ENCODE measurements at regions not wholly inside any gene's neighbourhood (a gene's known extent, or its start where the extent isn't known, plus 50 kb on each side); places are given as distances from the start of the nearest gene placed in this dataset.

- H3K36me3 ChIP-seq = no peaks in the 10 kb centered on the region
- H3K9me3 ChIP-seq = no peaks in the 10 kb centered on the region
- no peaks in the 10 kb centered on the region for H3K27me3 ChIP-seq
- no peak for DNase-seq
- no peak overlapping the region for H3K4me3 ChIP-seq
- TF ChIP-seq EP300 (IDR thresholded peaks at IDR 0.05) (no peak), POLR2A (IDR thresholded peaks at IDR 0.05) (no peak), CTCF (IDR thresholded peaks at IDR 0.05) (no peak), POLR2AphosphoS5 (IDR thresholded peaks at IDR 0.05) (no peak)
- 58 to 83% (median 82%) methylated on average over 2 of the region's 2 CpGs for WGBS, 5 donors
- intact Hi-C loops (cut with DNase I; ENCODE audit: low total_unique reads) = no loop called here
- H3K4me1 ChIP-seq = peaks cover 21 to 37% (median 28%) of the 10 kb centered on the region in 4 donors
- no peak overlapping the region for H3K27ac ChIP-seq
Observed at GRCh38 chr6:37099442-37099841, 70.5 kb upstream of the PIM1 start.

- intact Hi-C loops (cut with DNase I; ENCODE audit: low total_unique reads) = no loop called here
- H3K27me3 ChIP-seq = no peaks in the 10 kb centered on the region
- H3K27ac ChIP-seq = peak overlapping the region in 1 of 5 donors; percentile 93
- H3K9me3 ChIP-seq = no peaks in the 10 kb centered on the region
- no peak for DNase-seq
- WGBS, 5 donors = 88 to 94% (median 91%) methylated on average over 6 of the region's 6 CpGs
- H3K36me3 ChIP-seq = no peaks in the 10 kb centered on the region
- TF ChIP-seq CTCF (IDR thresholded peaks at IDR 0.05) = no peak
- TF ChIP-seq POLR2AphosphoS5 (IDR thresholded peaks at IDR 0.05) = no peak
- no peak for TF ChIP-seq EP300 (IDR thresholded peaks at IDR 0.05)
- TF ChIP-seq POLR2A (IDR thresholded peaks at IDR 0.05) = no peak
- H3K4me3 ChIP-seq = no peak overlapping the region
- H3K4me1 ChIP-seq = peaks cover 22 to 42% (median 32%) of the 10 kb centered on the region in 4 donors
Observed at GRCh38 chr6:37100745-37101144, 69.2 kb upstream of the PIM1 start.

GRCh38 chr6:37101991-37102298, 68.0 kb upstream of the PIM1 start:
- Histone ChIP-seq H3K27me3 (no peaks in the 10 kb centered on the region), H3K9me3 (no peaks in the 10 kb centered on the region), H3K36me3 (no peaks in the 10 kb centered on the region), H3K4me1 (peaks cover 22 to 46% (median 32%) of the 10 kb centered on the region in 4 donors), H3K27ac (peak overlapping the region; percentile 91 to 96 (median 93)), H3K4me3 (peak overlapping the region in 3 of 4 donors; percentile 40 to 51 (median 46))
- DNase-seq = no peak
- intact Hi-C loops (cut with DNase I; ENCODE audit: low total_unique reads) = no loop called here
- TF ChIP-seq EP300 (IDR thresholded peaks at IDR 0.05) = no peak
- no peak for TF ChIP-seq POLR2A (IDR thresholded peaks at IDR 0.05)
- TF ChIP-seq POLR2AphosphoS5 (IDR thresholded peaks at IDR 0.05) = no peak
- no peak for TF ChIP-seq CTCF (IDR thresholded peaks at IDR 0.05)
- 57 to 75% (median 70%) methylated on average over 5 of the region's 5 CpGs for WGBS, 5 donors

- H3K27me3 ChIP-seq = no peaks in the 10 kb centered on the region
- H3K4me3 ChIP-seq = peak overlapping the region; percentile 30 to 51 (median 43)
- intact Hi-C loops (cut with DNase I; ENCODE audit: low total_unique reads) = no loop called here
- WGBS, 5 donors = 0 to 2% (median 2%) methylated on average over 18 to 36 of the region's 36 CpGs
- peak; percentile 67 for TF ChIP-seq EP300 (IDR thresholded peaks at IDR 0.05)
- no peak for TF ChIP-seq POLR2A (IDR thresholded peaks at IDR 0.05)
- peak; percentile 61 to 90 (median 84) for TF ChIP-seq POLR2AphosphoS5 (IDR thresholded peaks at IDR 0.05)
- no peak for TF ChIP-seq CTCF (IDR thresholded peaks at IDR 0.05)
- no peaks in the 10 kb centered on the region for H3K36me3 ChIP-seq
- peak; percentile 84 to 97 for DNase-seq
- H3K27ac ChIP-seq = peak overlapping the region; percentile 91 to 96 (median 93)
- peaks cover 22 to 47% (median 32%) of the 10 kb centered on the region in 4 donors for H3K4me1 ChIP-seq
- H3K9me3 ChIP-seq = no peaks in the 10 kb centered on the region
Observed at GRCh38 chr6:37102299-37103168, 67.4 kb upstream of the PIM1 start.

Data from stomach (tissue), 8 donors.